ENCODE measurements at regions not wholly inside any gene's neighbourhood (a gene's known extent, or its start where the extent isn't known, plus 50 kb on each side); places are given as distances from the start of the nearest gene placed in this dataset.

GRCh38 chr4:128558896-128559679 lies 250.4 kb upstream of the JADE1 start:
- peak in 1 of 2 donors; percentile 60 for ATAC-seq
- H3K4me1 ChIP-seq, result peaks cover 11 to 15% of the 10 kb centered on the region in 2 donors
- in situ Hi-C loops (cut with MboI; ENCODE audit: low sequenced_read_pairs in 4 of 4), result loop anchor here in 1 of 4 donors (25.0 kb wide), 1 partner anchor 253 kb away; the partner anchor contains the start of gene JADE1
- H3K27ac ChIP-seq, result peak overlapping the region; percentile 17 to 62 (median 47)
- H3K36me3 ChIP-seq, result no peaks in the 10 kb centered on the region
- intact Hi-C loops (cut with DNase I; ENCODE audit: low total_unique reads), result loop anchor here (10.0 kb wide), 1 partner anchor 174 kb away; no protein-coding TSS in a partner anchor
- TF ChIP-seq, protein P1, sequence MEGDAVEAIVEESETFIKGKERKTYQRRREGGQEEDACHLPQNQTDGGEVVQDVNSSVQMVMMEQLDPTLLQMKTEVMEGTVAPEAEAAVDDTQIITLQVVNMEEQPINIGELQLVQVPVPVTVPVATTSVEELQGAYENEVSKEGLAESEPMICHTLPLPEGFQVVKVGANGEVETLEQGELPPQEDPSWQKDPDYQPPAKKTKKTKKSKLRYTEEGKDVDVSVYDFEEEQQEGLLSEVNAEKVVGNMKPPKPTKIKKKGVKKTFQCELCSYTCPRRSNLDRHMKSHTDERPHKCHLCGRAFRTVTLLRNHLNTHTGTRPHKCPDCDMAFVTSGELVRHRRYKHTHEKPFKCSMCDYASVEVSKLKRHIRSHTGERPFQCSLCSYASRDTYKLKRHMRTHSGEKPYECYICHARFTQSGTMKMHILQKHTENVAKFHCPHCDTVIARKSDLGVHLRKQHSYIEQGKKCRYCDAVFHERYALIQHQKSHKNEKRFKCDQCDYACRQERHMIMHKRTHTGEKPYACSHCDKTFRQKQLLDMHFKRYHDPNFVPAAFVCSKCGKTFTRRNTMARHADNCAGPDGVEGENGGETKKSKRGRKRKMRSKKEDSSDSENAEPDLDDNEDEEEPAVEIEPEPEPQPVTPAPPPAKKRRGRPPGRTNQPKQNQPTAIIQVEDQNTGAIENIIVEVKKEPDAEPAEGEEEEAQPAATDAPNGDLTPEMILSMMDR (IDR thresholded peaks at IDR 0.05 in 4 of 5, conservative IDR thresholded peaks at IDR 0.05 in 1 of 5), result no peak
- no peak for TF ChIP-seq POLR2A (IDR thresholded peaks at IDR 0.05)
- no peak for DNase-seq
- H3K9me3 ChIP-seq, result no peaks in the 10 kb centered on the region
- no peaks in the 10 kb centered on the region for H3K27me3 ChIP-seq
- no peak overlapping the region for H3K4me3 ChIP-seq

DNA sequence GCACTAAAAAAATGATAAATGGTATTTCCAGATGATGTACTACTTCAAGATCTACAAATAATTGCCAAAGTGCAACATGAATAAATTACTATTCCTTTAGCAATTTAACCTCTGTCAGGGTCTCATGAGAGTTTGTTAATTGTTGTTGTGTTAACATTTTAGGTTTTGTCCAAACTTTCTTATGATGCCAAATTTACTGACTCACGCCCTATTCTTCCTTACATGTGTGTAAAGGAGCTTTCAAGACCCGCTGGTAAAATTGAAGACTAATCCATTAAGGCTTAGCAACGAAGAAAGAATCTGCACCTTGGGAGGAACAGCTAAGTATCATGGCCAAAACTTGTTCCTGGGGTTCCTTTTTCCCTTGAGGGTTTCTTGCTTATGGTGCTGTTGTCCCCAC lies 252.7 kb upstream of the JADE1 start:
- TF ChIP-seq POLR2A (IDR thresholded peaks at IDR 0.05), result no peak
- TF ChIP-seq, protein P1 (IDR thresholded peaks at IDR 0.05 in 4 of 5, conservative IDR thresholded peaks at IDR 0.05 in 1 of 5), result no peak
- Histone ChIP-seq H3K4me1 (peaks cover 19 to 21% of the 10 kb centered on the region in 2 donors), H3K9me3 (no peaks in the 10 kb centered on the region), H3K36me3 (no peaks in the 10 kb centered on the region), H3K27ac (no peak overlapping the region), H3K27me3 (no peaks in the 10 kb centered on the region), H3K4me3 (no peak overlapping the region)
- ATAC-seq, result no peak
- intact Hi-C loops (cut with DNase I; ENCODE audit: low total_unique reads) (loop anchor here (10.0 kb wide), 1 partner anchor 172 kb away; no protein-coding TSS in a partner anchor), in situ Hi-C loops (cut with MboI; ENCODE audit: low sequenced_read_pairs in 4 of 4) (loop anchor here in 1 of 4 donors (25.0 kb wide), 1 partner anchor 256 kb away; the partner anchor contains the start of gene JADE1)
- DNase-seq, result no peak

- in situ Hi-C loops (cut with MboI; ENCODE audit: low sequenced_read_pairs in 4 of 4) (loop anchor here in 1 of 4 donors (25.0 kb wide), 1 partner anchor 258 kb away; the partner anchor contains the start of gene JADE1), intact Hi-C loops (cut with DNase I; ENCODE audit: low total_unique reads) (loop anchor here (2.0 to 10.0 kb wide), 3 partner anchors 169 to 265 kb away; no protein-coding TSS in a partner anchor)
- Histone ChIP-seq H3K36me3 (no peaks in the 10 kb centered on the region), H3K4me3 (peak overlapping the region; percentile 59 to 83 (median 71)), H3K27me3 (no peaks in the 10 kb centered on the region), H3K9me3 (no peaks in the 10 kb centered on the region), H3K4me1 (peaks cover 11 to 13% of the 10 kb centered on the region in 2 donors), H3K27ac (peak overlapping the region; percentile 88 to 97 (median 96))
- no peak for DNase-seq
- TF ChIP-seq, protein P1 (IDR thresholded peaks at IDR 0.05 in 4 of 5, conservative IDR thresholded peaks at IDR 0.05 in 1 of 5), result no peak
- no peak for TF ChIP-seq POLR2A (IDR thresholded peaks at IDR 0.05)
- peak in 1 of 2 donors; percentile 15 for ATAC-seq
Measured at GRCh38 chr4:128553686-128554515, 255.6 kb upstream of the JADE1 start.

DNA sequence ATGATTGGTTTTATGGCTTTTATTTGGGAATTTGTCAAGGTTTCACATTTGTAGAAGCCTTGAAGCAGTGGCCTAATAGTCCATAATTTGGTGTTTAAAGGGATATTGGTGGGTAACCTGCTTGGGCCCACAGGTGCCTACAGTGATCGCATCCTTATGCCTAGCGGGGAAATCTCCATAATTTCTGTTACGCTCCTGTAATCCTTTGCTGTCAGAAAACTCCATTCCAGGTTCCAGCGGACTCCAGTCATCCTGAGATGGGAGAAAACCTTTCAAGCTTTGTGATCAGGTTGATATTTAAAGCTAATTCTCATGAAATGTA lies 257.0 kb upstream of the JADE1 start:
- ATAC-seq, result peak in 1 of 2 donors; percentile 4
- no peaks in the 10 kb centered on the region for H3K27me3 ChIP-seq
- TF ChIP-seq, protein P1 (IDR thresholded peaks at IDR 0.05 in 4 of 5, conservative IDR thresholded peaks at IDR 0.05 in 1 of 5), result no peak
- no peak for TF ChIP-seq POLR2A (IDR thresholded peaks at IDR 0.05)
- H3K9me3 ChIP-seq, result no peaks in the 10 kb centered on the region
- peaks cover 8 to 10% of the 10 kb centered on the region in 2 donors for H3K4me1 ChIP-seq
- peak overlapping the region; percentile 88 to 97 (median 96) for H3K27ac ChIP-seq
- no peaks in the 10 kb centered on the region for H3K36me3 ChIP-seq
- no peak for DNase-seq
- in situ Hi-C loops (cut with MboI; ENCODE audit: low sequenced_read_pairs in 4 of 4), result loop anchor here in 1 of 4 donors (25.0 kb wide), 1 partner anchor 260 kb away; the partner anchor contains the start of gene JADE1
- H3K4me3 ChIP-seq, result peak overlapping the region; percentile 59 to 83 (median 71)
- intact Hi-C loops (cut with DNase I; ENCODE audit: low total_unique reads), result loop anchor here (2.0 to 10.0 kb wide), 3 partner anchors 168 to 264 kb away; no protein-coding TSS in a partner anchor

Data from gastrocnemius medialis (tissue), 4 donors.